Smooth muscle cell (in vitro differentiated cells): ENCODE measurements at regions not wholly inside any gene's neighbourhood (a gene's known extent, or its start where the extent isn't known, plus 50 kb on each side); places are given as distances from the start of the nearest gene placed in this dataset.

Source experiments
- DNase-seq: peaks from one replicate; lab custom pipeline; 2025; ENCODE audit not compliant: unreplicated experiment; lab: John Stamatoyannopoulos, UW
- H2AFZ ChIP-seq: fragments of 200-600 bp; sonication (generic); 2 replicates; pipeline ENCODE4 v1.6.0; 2016; ENCODE audit warnings: antibody characterized with exemption, low read depth, mild to moderate bottlenecking
- H3F3A ChIP-seq: fragments of 200-600 bp; sonication (generic); 2 replicates; pipeline ENCODE4 v1.6.0; 2017; ENCODE audit warnings: antibody characterized with exemption, low read depth
- H3K27ac ChIP-seq: fragments of 200-600 bp; sonication (generic); 2 replicates; pipeline ENCODE4 v1.5.1; 2016; ENCODE audit warnings: low read depth, mild to moderate bottlenecking
- H3K27me3 ChIP-seq: fragments of 200-600 bp; sonication (generic); 2 replicates; pipeline ENCODE4 v1.6.1; 2016; ENCODE audit warnings: low read depth, mild to moderate bottlenecking
- H3K36me3 ChIP-seq: fragments of 200-600 bp; sonication (generic); 2 replicates; pipeline ENCODE4 v1.5.1; 2016; ENCODE audit warnings: low read depth
- H3K4me1 ChIP-seq: fragments of 200-600 bp; sonication (generic); 2 replicates; pipeline ENCODE4 v1.5.1; 2016; ENCODE audit warnings: low read depth
- H3K4me2 ChIP-seq: fragments of 200-600 bp; sonication (generic); 2 replicates; pipeline ENCODE4 v1.6.0; 2016; ENCODE audit warnings: mild to moderate bottlenecking
- H3K4me3 ChIP-seq: fragments of 200-600 bp; sonication (generic); 2 replicates; pipeline ENCODE4 v1.5.1; 2016; ENCODE audit warnings: mild to moderate bottlenecking
- H3K79me2 ChIP-seq: fragments of 200-600 bp; sonication (generic); 2 replicates; pipeline ENCODE4 v1.6.0; 2016; ENCODE audit warnings: low read depth, mild to moderate bottlenecking
- H3K9ac ChIP-seq: fragments of 200-600 bp; sonication (generic); 2 replicates; pipeline ENCODE4 v1.6.0; 2016; ENCODE audit warnings: low read depth
- H3K9me3 ChIP-seq: fragments of 200-600 bp; sonication (generic); replicated peaks from 2 replicates; pipeline ENCODE4 v1.5.1; 2016; ENCODE audit warnings: low read depth
- H4K20me1 ChIP-seq: fragments of 200-600 bp; sonication (generic); 2 replicates; pipeline ENCODE4 v1.6.0; 2016; ENCODE audit warnings: low read depth
- CTCF ChIP-seq: fragments of 200-600 bp; sonication (generic); IDR thresholded peaks from 2 replicates; pipeline ENCODE4 v1.5.1; 2017; ENCODE audit warnings: borderline replicate concordance, mild to moderate bottlenecking, antibody characterized with exemption; ENCODE audit not compliant: insufficient read depth, poor library complexity, severe bottlenecking
- WGBS: methylation state at CpG from one replicate; pipeline ENCODE4 v1.1.7; 2016; ENCODE audit warnings: low lambda C conversion rate; 5-methylcytosine and 5-hydroxymethylcytosine counted together

GRCh38 chr9:108483676-108484075 lies 372.1 kb downstream of the ACTL7B start:
- no peak for DNase-seq
- Histone ChIP-seq H3K4me1 (peaks cover 7% of the 10 kb centered on the region), H3K4me2 (no peak overlapping the region), H3K27me3 (no peaks in the 10 kb centered on the region), H3K79me2 (no peaks in the 10 kb centered on the region), H3K36me3 (no peaks in the 10 kb centered on the region), H3K27ac (no peak overlapping the region), H3K4me3 (no peak overlapping the region), H4K20me1 (no peaks in the 10 kb centered on the region), H3K9ac (no peak overlapping the region), H2AFZ (no peak overlapping the region), H3F3A (peaks cover 16% of the 10 kb centered on the region), H3K9me3 (no peaks in the 10 kb centered on the region)
- 100% methylated on average over 2 of the region's 2 CpGs for WGBS
- no peak for TF ChIP-seq CTCF

- H3F3A ChIP-seq = peaks cover 35% of the 10 kb centered on the region
- H3K27me3 ChIP-seq = no peaks in the 10 kb centered on the region
- H3K4me3 ChIP-seq = no peak overlapping the region
- no peak overlapping the region for H2AFZ ChIP-seq
- H3K36me3 ChIP-seq = no peaks in the 10 kb centered on the region
- WGBS = 89% methylated on average over 3 of the region's 3 CpGs
- no peak overlapping the region for H3K9ac ChIP-seq
- DNase-seq = no peak
- H4K20me1 ChIP-seq = no peaks in the 10 kb centered on the region
- no peaks in the 10 kb centered on the region for H3K9me3 ChIP-seq
- TF ChIP-seq CTCF = no peak
- H3K79me2 ChIP-seq = no peaks in the 10 kb centered on the region
- peak overlapping the region; percentile 95 for H3K27ac ChIP-seq
- H3K4me2 ChIP-seq = no peak overlapping the region
- H3K4me1 ChIP-seq = peaks cover 7% of the 10 kb centered on the region
These were observed 375.7 kb downstream of the ACTL7B start for GRCh38 chr9:108479989-108480652.

- no peak for DNase-seq
- 7% methylated on average over 11 of the region's 11 CpGs for WGBS
- no peak overlapping the region for H3K4me3 ChIP-seq
- peaks cover 35% of the 10 kb centered on the region for H3F3A ChIP-seq
- peak overlapping the region; percentile 84 for H3K9ac ChIP-seq
- no peaks in the 10 kb centered on the region for H3K79me2 ChIP-seq
- H2AFZ ChIP-seq = no peak overlapping the region
- H4K20me1 ChIP-seq = no peaks in the 10 kb centered on the region
- peaks cover 19% of the 10 kb centered on the region for H3K4me1 ChIP-seq
- H3K4me2 ChIP-seq = peak overlapping the region; percentile 75
- H3K27ac ChIP-seq = peak overlapping the region; percentile 95
- no peaks in the 10 kb centered on the region for H3K27me3 ChIP-seq
- no peak for TF ChIP-seq CTCF
- H3K9me3 ChIP-seq = no peaks in the 10 kb centered on the region
- H3K36me3 ChIP-seq = no peaks in the 10 kb centered on the region
These were observed 377.1 kb downstream of the ACTL7B start for GRCh38 chr9:108478431-108479332.
